ENCODE measurements at regions not wholly inside any gene's neighbourhood (a gene's known extent, or its start where the extent isn't known, plus 50 kb on each side); places are given as distances from the start of the nearest gene placed in this dataset.

DNA sequence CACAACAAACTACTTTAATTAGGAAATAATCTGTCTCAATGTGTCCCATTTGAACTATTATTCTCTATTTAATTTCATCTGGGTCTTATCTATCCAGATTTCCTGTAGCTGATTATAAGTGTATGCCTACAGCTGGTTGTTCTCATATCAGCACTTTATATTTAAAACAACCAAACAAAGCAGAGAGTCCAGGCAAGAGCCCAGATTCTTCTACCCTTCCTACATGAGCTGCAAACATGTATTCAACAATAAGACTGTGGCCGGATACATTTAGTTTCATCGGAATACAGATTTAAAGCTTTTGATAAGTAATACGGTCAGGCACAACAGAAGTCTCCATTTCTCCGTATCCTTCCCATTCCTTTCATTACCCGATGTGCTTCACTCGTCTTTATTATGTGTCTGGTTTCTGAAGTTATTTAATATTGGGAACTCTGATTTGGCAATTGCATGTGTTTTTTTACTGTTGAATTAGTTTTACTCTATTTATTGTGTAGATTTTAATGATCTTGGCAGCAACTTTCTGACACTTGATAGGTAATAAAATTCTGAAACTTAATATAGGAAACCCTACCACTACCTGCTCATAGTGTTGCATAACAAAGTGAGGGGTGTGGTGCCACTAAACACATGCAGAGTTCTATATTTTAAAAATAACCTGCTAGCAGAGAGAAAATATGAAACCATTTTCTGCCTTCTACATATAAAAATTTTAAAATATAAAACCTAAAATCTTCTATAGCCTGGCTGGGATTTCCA lies 653.5 kb upstream of the PTCHD4 start:
- intact Hi-C loops (cut with DNase I), result loop anchor here (2.0 kb wide), 2 partner anchors 678 to 976 kb away; no protein-coding TSS in a partner anchor
- no peak for DNase-seq

DNA sequence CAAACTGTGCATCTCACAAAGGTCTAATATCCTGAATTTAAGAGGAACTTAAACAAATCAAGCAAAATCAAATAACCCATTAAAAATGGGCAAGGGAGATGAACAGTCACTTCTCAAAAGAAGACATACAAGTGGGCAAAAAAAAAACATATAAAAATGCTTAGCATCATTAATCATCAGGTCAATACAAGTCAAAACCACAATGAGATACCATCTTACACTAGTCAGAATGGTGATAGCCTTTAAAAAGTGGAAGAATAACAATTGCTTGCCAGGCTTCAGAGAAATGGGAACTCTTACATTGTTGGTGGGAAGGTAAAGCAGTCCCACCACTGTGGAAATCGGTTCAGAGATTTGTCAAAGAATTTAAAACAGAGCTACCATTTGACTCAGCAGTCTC lies 646.7 kb upstream of the PTCHD4 start:
- DNase-seq, result no peak
- intact Hi-C loops (cut with DNase I), result no loop called here

DNA sequence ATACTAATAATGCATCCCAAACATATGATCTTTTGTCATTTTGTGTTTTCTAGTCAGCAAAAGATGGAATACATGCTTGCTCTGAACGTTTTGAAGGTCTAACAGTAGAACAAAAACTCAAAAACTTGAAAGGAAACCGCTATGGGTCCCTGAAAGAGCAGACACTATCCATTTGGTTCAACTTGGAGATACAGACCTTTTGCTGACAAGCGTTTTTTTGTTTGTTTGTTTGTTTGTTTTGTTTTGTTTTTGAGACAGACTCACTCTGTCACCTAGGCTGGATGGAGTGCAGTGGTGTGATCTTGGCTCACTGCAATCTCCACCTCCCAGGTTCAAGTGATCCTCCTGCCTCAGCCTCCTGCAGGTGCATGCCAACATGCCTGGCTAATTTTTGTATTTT lies 644.3 kb upstream of the PTCHD4 start:
- DNase-seq, result no peak
- intact Hi-C loops (cut with DNase I), result no loop called here

DNA sequence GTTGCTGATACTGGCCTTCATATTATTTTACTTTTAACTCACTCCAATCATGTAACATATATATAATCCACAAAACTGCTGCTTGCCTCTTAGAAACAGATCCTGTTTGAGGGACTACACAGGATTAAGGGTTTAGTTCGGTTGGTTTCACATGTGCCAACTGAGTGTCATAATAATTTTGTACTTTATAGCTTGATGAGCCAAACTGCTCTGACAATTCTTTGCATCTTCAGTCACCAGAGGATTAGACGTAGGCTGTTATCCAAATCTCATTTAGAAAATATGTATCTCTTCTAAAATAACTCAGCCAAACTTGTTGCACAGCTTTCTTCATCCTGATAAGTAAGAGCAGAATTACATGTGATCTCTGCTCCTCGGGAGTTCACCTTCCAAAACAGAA lies 643.6 kb upstream of the PTCHD4 start:
- no peak for DNase-seq
- intact Hi-C loops (cut with DNase I), result no loop called here

DNA sequence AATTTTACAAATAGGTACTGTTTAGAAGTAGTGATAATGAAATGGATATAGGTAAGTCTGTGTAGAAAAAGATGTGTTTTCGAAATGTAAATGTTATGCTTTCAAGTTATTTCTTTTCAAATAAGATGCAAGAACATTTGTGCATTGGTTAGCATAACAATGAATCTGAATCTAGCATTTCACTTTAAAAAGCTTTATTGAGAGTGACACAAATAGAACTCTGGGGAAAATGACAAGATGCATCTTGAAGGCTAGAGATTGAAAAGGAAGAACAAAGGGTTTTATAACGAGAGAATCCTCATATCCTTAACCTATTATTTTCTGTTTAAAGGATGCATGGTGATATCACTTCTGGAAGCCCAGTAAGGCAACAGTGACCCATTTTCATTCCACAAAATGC lies 639.9 kb upstream of the PTCHD4 start:
- intact Hi-C loops (cut with DNase I), result no loop called here
- DNase-seq, result no peak

DNA sequence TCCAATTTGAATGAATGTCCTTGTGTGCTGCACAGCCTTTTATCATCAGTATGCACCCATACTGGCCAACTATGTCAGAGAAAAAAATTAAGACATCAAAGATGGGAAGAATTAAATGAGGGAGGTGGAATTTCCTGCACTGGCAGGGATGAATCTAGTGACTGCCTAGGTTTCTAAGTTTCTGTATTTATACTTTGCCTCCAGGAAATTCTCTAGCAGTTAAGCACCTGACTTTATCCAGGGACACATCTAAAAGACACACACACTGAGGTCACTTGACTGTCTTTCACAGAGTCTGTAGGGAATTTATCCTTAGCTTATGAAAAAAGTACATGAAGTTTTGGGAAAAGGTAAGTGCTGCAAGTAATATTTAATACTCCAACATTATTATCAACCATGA lies 636.5 kb upstream of the PTCHD4 start:
- DNase-seq, result no peak
- intact Hi-C loops (cut with DNase I), result no loop called here

DNA sequence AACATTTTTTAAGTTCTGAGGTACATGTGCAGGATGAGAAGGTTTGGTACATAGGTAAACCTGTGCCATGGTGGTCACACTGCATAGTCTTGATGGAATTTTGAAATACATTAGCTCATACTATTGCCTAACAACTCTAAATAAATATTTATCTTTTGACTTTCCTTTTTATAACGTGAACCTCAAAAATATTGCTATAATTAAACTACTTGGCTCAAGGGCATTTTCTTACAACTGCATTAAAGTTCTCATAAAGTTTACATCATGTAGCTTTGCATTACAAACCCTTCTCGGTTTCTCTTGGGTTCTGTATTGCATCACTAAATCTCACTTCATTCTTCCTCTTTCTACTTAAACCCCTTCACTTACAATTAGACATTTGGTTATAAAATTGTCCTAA lies 636.0 kb upstream of the PTCHD4 start:
- intact Hi-C loops (cut with DNase I), result no loop called here
- DNase-seq, result no peak

DNA sequence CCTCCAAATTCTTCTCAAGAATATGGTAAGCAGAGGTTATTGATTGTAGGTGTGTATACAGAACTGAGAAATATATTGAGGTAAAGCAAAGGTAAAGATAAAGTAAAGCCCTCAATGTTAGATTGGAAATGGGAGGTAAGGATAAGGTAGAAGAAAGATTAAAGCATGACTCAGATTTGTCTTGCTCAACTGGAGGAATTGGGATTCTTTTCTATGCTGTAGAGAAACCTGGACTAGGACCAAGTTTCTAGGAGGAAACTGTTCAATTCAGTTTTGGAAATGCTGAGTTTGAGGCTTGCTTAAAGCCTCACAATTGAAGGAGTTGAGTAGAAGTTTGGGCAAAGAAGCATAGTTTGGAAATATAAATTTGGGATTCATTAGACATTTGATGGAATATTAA lies 634.0 kb upstream of the PTCHD4 start:
- no peak for DNase-seq
- intact Hi-C loops (cut with DNase I), result no loop called here

DNA sequence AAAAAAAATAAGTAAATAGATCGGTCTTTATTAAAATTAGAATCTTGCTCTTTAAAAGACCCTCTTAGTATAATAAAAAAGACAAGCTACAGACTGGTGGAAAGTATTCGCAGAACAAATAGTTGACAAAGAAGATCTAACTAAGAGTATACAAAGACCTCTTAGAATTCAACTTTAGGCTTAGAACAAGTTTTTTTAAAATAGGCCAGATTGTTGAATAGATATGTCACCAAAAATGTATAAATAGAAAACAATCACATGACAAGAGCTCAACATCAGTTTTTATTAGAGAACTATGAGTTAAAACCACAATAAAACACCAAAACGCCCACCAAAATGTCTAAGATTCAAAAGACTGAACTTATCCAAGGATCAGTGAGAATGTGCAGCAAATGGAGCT lies 632.7 kb upstream of the PTCHD4 start:
- intact Hi-C loops (cut with DNase I), result no loop called here
- DNase-seq, result no peak

DNA sequence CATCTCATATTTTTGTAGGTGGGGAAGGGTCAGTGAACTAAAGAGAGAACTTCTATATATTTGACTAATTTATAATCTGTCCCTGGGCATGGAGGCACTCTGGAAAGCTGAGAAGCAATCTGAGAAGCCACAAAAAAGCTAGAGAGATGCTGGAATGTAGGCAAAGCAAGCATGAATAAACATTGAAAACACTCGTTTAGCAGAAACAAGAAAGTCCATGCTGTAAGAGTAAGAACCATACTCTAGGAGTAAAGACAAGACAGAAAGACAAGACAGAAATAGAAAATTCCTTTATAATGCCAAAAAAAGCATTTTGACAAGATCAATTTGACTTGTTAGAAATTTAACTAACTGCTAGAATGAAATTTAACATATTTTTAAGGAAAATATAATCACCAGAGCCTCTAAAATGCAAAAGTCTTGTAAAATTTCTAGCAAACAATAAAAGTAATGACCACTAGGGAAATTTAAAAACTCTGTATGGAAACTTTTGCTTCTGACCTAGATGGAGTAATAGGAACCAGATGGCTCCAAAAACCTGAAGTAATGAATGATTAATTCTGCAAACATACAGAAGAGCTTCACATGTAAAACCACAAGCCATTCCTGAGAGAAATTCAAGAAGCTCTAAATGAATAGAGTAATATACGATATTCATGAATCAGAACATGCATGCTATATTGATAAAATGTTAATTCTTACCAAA lies 625.7 kb upstream of the PTCHD4 start:
- intact Hi-C loops (cut with DNase I), result no loop called here
- no peak for DNase-seq

DNA sequence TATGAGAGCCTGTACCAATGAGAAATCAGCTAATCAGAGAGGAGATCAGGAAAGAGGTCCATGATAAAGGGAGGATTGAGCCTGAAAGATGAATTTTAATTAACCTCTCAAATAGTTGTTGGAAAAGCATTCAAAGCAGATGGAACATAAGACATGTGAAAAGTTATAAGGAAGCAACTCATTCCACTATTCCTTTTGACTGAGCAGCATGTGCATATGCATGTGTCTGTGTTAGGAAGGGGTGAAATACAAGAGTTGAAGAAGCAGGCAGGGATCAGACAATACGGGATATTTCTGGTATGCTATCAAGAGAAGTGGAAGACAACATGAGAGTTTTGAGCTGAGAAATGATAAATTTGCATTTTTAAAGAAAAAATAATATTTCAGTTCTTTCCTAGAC lies 624.8 kb upstream of the PTCHD4 start:
- intact Hi-C loops (cut with DNase I), result no loop called here
- no peak for DNase-seq

DNA sequence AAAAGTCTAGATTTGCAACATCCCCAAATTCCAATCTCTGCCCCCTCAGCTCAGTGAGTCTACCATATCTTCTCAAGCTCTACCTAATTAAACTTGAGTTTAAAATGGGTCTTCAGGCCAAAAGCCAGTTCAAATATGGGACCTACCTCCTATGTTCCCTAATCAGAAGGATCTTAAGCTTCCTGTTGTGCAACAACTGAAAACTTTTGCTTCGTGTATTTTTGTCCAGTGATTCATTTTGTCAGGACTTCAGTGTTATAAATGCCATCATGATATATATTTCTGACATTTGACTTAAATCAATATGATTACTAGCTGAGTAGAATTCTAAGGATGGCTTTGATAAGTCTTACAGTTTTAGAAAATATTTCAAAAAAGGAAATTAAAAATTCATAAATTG lies 622.6 kb upstream of the PTCHD4 start:
- intact Hi-C loops (cut with DNase I), result no loop called here
- DNase-seq, result no peak

DNA sequence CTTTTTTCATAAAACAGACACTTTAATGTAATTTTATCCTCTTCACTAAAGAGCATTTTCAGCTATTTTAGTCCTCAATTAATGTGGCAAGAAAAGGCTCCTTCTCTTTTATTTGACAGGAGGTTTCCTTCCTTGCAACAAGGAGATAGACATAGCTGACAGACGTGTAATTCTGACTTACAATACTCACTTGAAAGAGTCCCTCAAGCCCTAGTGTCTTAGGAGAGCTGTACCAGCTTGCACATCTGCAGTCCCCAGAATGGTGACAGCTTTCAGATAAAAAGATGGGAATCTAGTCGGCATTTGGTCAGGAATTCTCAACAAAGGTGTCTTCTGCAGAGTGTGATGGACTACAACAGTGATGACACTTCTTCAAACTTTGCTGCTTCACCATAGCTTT lies 603.7 kb upstream of the PTCHD4 start:
- no peak for DNase-seq
- intact Hi-C loops (cut with DNase I), result no loop called here

DNA sequence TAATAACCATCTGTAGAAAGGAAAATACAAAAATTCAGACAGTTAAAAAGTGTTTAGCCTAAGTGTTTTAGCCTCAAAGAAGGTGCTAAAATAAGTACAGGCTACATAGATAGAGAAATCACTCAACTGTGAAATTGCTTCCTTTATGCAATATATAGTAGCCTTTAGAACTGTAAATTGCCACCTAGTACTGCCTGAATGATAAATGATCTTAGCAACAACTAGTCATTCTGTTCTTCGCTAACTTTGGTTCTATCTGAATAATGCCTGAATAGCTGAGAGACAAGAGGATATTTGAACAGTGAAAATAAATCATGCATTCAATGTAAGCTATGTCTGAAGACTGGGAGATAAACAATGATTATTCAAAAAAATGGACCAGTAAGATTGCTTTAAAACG lies 603.3 kb upstream of the PTCHD4 start:
- intact Hi-C loops (cut with DNase I), result no loop called here
- DNase-seq, result no peak

DNA sequence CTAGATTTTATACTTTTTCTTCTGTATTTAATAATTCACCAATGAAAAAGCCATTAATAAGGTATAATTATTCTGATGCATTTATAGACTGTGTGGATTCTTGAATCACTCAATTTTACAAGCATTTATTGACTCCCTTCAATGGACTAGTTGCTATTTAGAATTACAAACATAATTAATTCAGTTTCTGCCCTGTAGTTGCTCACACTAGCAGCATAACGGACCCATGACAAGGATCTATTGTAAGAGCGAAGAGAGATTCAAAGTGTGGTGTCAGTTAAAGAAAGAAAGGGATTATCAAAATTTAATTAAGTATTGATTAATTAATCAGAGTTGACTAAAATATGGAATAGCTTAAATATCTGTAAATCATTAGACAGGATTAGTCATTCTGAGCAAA lies 602.6 kb upstream of the PTCHD4 start:
- DNase-seq, result no peak
- intact Hi-C loops (cut with DNase I), result no loop called here

DNA sequence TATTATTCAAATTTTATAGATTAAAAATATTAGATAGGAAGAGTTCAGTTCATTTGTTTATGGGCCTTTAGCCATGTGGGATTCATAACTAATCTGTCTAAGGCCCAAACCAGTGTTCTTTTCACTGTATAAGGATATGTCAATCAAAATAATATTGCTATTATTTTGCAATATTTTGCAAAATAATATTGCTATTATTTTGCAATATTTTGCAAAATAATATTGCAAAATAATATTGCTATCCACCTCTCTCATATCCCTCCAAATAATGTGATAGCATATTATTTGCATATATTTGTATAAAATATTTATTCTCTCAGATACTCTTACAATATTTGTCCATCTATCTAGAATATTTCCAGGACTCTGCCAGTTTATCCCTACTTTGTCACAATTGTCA lies 595.3 kb upstream of the PTCHD4 start:
- intact Hi-C loops (cut with DNase I), result no loop called here
- DNase-seq, result no peak

DNA sequence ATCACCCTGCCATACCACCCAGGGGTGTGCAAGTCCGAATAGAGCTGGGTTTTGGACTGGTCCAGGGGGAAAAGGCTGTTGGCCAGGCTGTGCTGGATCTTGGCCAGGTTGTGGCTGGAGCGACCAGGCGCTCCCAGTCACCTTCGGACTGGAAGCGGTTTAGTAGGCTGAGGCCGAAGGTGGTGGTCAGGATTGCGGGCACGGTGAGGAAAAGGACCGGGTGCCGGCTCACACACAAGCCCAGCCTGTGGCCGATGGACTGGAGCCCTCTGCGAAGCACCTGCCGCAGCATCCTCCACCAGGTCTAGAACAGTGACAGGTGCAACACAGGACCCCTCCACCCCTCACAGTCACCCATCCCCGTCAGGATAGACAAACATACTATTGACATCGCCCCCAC lies 590.6 kb upstream of the PTCHD4 start:
- DNase-seq, result peak in 1 of 10 donors; percentile 67
- intact Hi-C loops (cut with DNase I), result no loop called here

DNA sequence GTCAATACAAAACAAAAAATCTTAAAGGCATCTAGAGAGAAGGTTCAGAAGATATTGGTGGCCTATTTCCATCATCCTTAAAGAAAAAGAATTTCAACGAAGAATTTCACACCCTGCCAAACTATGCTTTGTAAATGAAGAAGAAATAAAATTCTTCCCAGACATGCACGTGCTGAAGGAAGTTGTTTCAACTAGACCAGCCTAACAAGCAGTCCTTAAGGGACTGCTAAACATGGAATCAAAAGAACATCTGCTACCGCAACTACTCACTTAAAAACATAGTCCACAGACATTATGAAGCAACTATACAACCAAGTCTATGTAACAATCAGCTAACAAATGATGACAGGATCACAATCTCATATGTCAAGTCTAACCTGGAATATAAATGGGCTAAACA lies 584.9 kb upstream of the PTCHD4 start:
- no peak for DNase-seq
- intact Hi-C loops (cut with DNase I), result no loop called here

DNA sequence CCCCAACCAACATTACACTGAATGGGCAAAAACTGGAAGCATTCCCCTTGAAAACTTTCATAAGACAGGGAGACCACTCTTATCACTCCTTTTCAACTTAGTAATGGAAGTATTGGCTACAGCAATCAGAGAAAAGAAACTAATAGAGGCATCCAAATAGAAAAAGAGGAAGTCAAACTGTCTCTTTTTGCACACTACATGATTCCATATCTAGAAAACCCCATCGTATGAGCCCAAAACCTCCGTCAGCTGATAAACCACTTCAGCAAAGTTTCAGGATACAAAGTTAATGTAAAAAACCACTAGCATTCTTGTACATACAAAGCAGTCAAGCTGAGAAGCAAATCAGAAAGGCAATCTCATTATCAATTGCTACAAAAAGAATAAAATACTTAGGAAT lies 580.4 kb upstream of the PTCHD4 start:
- DNase-seq, result no peak
- intact Hi-C loops (cut with DNase I), result no loop called here

DNA sequence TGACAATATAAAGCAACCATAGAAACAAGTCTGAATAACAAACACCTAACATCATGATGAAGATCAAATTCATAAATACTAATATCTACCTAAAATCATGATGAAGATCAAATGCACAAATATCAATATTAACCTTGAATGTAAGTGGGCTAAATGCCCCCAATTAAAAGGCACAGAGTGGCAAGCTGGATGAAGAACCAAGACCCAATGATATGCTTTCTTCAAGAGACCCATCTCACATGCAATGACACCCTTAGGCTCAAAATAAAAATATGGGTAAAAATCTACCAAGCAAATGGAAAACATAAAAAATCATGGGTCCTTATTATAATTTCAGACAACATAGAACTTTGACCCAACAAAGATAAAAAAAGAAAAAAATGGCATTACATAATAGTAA lies 578.5 kb upstream of the PTCHD4 start:
- intact Hi-C loops (cut with DNase I), result no loop called here
- no peak for DNase-seq

DNA sequence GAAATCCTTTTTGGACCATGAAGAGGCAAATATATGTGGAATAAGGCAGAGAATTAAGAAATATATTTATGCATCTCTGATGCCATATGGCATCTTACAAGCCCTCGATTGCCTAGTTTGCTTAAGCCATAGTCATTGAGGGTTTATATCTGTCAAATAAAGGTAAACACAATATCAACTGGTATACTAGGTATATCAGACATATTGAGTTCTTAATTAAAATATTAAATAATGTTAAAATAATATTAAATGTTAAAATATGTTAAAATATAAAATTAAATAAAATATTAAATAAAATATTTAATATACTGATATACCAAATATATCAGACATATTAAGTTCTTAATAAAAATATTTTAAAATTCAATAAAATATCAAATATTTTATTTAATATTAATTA lies 567.4 kb upstream of the PTCHD4 start:
- no peak for DNase-seq
- intact Hi-C loops (cut with DNase I), result no loop called here

DNA sequence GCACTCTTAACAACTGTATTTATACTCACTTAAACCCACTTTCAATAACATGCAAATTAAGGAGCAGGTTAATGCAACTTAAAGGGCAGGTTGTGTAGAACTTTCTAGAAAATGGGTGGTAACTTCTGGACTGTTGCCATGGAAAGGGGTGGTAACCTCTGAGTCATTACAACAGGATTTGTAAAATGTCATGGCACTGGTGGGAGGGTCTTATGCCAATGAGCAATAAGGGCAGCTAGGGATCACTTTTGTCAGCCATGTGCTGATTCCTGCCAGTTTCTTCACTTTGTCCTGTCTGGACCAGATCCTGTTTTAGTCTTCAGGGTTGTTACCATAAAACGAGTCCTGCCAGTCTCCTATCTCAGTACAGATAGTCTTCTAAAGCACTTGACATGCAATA lies 560.5 kb upstream of the PTCHD4 start:
- no peak for DNase-seq
- intact Hi-C loops (cut with DNase I), result no loop called here

DNA sequence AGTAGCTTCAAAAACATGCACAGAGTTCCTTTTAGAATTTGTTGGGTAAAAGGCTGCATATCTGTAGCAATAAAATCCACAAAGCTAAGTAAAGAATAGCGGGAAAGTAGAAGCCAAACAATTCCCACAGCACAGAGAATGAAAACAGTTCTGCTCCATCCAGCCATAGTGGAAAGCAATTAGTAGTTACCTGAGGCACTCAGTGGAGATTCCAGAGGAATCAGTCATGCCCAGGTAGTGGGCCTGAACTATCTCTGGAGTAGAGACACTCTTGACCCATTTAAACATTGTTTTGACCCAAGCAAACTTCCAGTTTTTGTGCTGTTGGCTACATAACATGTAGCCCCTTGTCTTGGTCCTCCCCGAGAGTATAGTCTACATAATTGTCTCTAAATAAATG lies 559.5 kb upstream of the PTCHD4 start:
- intact Hi-C loops (cut with DNase I), result no loop called here
- DNase-seq, result no peak
